GM18508 (cell line): ENCODE measurements at regions not wholly inside any gene's neighbourhood (a gene's known extent, or its start where the extent isn't known, plus 50 kb on each side); places are given as distances from the start of the nearest gene placed in this dataset.
"Not testable (repeated sequence)": the region's sequence is repeated elsewhere in the genome, so short reads cannot be mapped to it uniquely, and the experiment has no call there.

ENCODE experiments used
- ATAC-seq: cut with Tn5 transposase; IDR thresholded peaks from one replicate; pipeline ENCODE4 v1.9.1; 2021; ENCODE audit warnings: moderate number of reproducible peaks; ENCODE audit not compliant: insufficient read depth, unreplicated experiment

GRCh38 chr5:87169300-87169991 is 98.2 kb upstream of the RASA1 start:
- no peak for ATAC-seq

GRCh38 chr5:87170799-87171198 is 96.9 kb upstream of the RASA1 start:
- ATAC-seq, result no peak

GRCh38 chr5:87182649-87183048 is 85.0 kb upstream of the RASA1 start:
- ATAC-seq, result no peak

- ATAC-seq, result no peak
Measured at GRCh38 chr5:87183896-87184295, 83.8 kb upstream of the RASA1 start.

- ATAC-seq, result no peak
Measured at GRCh38 chr5:87184605-87185004, 83.1 kb upstream of the RASA1 start.

- ATAC-seq, result no peak
Measured at GRCh38 chr5:87185838-87186237, 81.8 kb upstream of the RASA1 start.

GRCh38 chr5:87188391-87188790 is 79.3 kb upstream of the RASA1 start:
- ATAC-seq, result no peak

- no peak for ATAC-seq
Measured at GRCh38 chr5:87190041-87190440, 77.6 kb upstream of the RASA1 start.

GRCh38 chr5:87190687-87191086 is 77.0 kb upstream of the RASA1 start:
- no peak for ATAC-seq

GRCh38 chr5:87191645-87192044 is 76.0 kb upstream of the RASA1 start:
- no peak for ATAC-seq

GRCh38 chr5:87195104-87195591 is 72.5 kb upstream of the RASA1 start:
- ATAC-seq, result no peak

- no peak for ATAC-seq
Measured at GRCh38 chr5:87195616-87196015, 72.1 kb upstream of the RASA1 start.

GRCh38 chr5:87198010-87198409 is 69.7 kb upstream of the RASA1 start:
- no peak for ATAC-seq

GRCh38 chr5:87199246-87199645 is 68.4 kb upstream of the RASA1 start:
- not testable (repeated sequence) for ATAC-seq

- ATAC-seq, result not testable (repeated sequence)
Measured at GRCh38 chr5:87199704-87200103, 68.0 kb upstream of the RASA1 start.

GRCh38 chr5:87210076-87210475 is 57.6 kb upstream of the RASA1 start:
- no peak for ATAC-seq

- no peak for ATAC-seq
Measured at GRCh38 chr5:87210743-87211142, 56.9 kb upstream of the RASA1 start.

- no peak for ATAC-seq
Measured at GRCh38 chr5:87211676-87212075, 56.0 kb upstream of the RASA1 start.

- ATAC-seq, result not testable (repeated sequence)
Measured at GRCh38 chr5:87212183-87212582, 55.5 kb upstream of the RASA1 start.

GRCh38 chr5:87217480-87217879 is 50.2 kb upstream of the RASA1 start:
- not testable (repeated sequence) for ATAC-seq
